WTC11 (cell line): ENCODE measurements at regions not wholly inside any gene's neighbourhood (a gene's known extent, or its start where the extent isn't known, plus 50 kb on each side); places are given as distances from the start of the nearest gene placed in this dataset.
"Not testable (repeated sequence)": the region's sequence is repeated elsewhere in the genome, so short reads cannot be mapped to it uniquely, and the experiment has no call there.

Experiments
- ATAC-seq: fragments of 200-7000 bp; cut with Tn5 transposase; 2 replicates; pipeline ENCODE4 v1.10.0; 2021; ENCODE audit warnings: mild to moderate bottlenecking, moderate library complexity
- CTCF ChIA-PET: fragments of 300-600 bp; sonication (Branson Sonifier 250); formaldehyde crosslinking; loops from one replicate; lab custom pipeline; 2021; ENCODE audit warnings: antibody characterized with exemption; lab: Charles Lee
- POLR2A ChIA-PET: fragments of 350-600 bp; sonication (Branson Sonifier 250); formaldehyde crosslinking; loops from one replicate; lab custom pipeline; 2021; ENCODE audit warnings: antibody characterized with exemption; lab: Charles Lee
- DNase-seq: peaks from one replicate; pipeline ENCODE4 v3.0.0; 2021; ENCODE audit warnings: low spot score
- H3K27ac Mint-ChIP-seq: 2 replicates; pipeline ENCODE4 v1.8.0; 2021; ENCODE audit warnings: mixed read lengths
- H3K27me3 Mint-ChIP-seq: 2 replicates; pipeline ENCODE4 v1.8.0; 2021; ENCODE audit warnings: low read depth, mild to moderate bottlenecking, moderate library complexity, mixed read lengths
- H3K36me3 Mint-ChIP-seq: 2 replicates; pipeline ENCODE4 v1.8.0; 2021; ENCODE audit warnings: mixed read lengths
- H3K4me1 Mint-ChIP-seq: 2 replicates; pipeline ENCODE4 v1.8.0; 2022; ENCODE audit warnings: mixed read lengths
- H3K4me3 Mint-ChIP-seq: 2 replicates; pipeline ENCODE4 v1.8.0; 2021; ENCODE audit warnings: mild to moderate bottlenecking, moderate library complexity, mixed read lengths
- H3K9me3 Mint-ChIP-seq: 2 replicates; pipeline ENCODE4 v1.8.0; 2021; ENCODE audit warnings: mixed read lengths
- ATF3 ChIP-seq: sonication (generic); formaldehyde crosslinking; conservative IDR thresholded peaks from 2 replicates; pipeline ENCODE4 v1.8.1; 2022; ENCODE audit warnings: mild to moderate bottlenecking, missing genetic modification reagents
- CBFB ChIP-seq: sonication (generic); formaldehyde crosslinking; IDR thresholded peaks from 2 replicates; pipeline ENCODE4 v1.8.1; 2022; ENCODE audit warnings: mild to moderate bottlenecking, low read depth, missing genetic modification reagents
- CTCF ChIP-seq: fragments of 200-600 bp; IDR thresholded peaks from 2 replicates; pipeline ENCODE4 v1.8.0; 2022; ENCODE audit warnings: antibody characterized with exemption
- E2F1 ChIP-seq: sonication (generic); formaldehyde crosslinking; IDR thresholded peaks from 2 replicates; pipeline ENCODE4 v1.8.0; 2022; ENCODE audit warnings: mild to moderate bottlenecking, missing genetic modification reagents
- FOXP4 ChIP-seq: sonication (generic); formaldehyde crosslinking; IDR thresholded peaks from 2 replicates; pipeline ENCODE4 v1.8.0; 2022; ENCODE audit warnings: mild to moderate bottlenecking, missing genetic modification reagents
- GRHL2 ChIP-seq: fragments of 250-450 bp; sonication (Bioruptor Pico); IDR thresholded peaks from 2 replicates; pipeline ENCODE4 v1.8.0; 2022; ENCODE audit warnings: mild to moderate bottlenecking, moderate library complexity; ENCODE audit not compliant: insufficient replicate concordance, severe bottlenecking
- GTF2I ChIP-seq: fragments of 250-450 bp; sonication (Bioruptor Pico); conservative IDR thresholded peaks from 2 replicates; pipeline ENCODE4 v1.4.0; 2021; ENCODE audit warnings: mild to moderate bottlenecking
- HMGA2 ChIP-seq: fragments of 250-450 bp; sonication (Bioruptor Pico); IDR thresholded peaks from 2 replicates; pipeline ENCODE4 v1.4.0; 2021; ENCODE audit warnings: mild to moderate bottlenecking, moderate library complexity
- KAT7 ChIP-seq: sonication (generic); formaldehyde crosslinking; IDR thresholded peaks from 2 replicates; pipeline ENCODE4 v1.8.1; 2023; ENCODE audit warnings: missing genetic modification reagents, mild to moderate bottlenecking, borderline replicate concordance
- NFE2L1 ChIP-seq: sonication (generic); formaldehyde crosslinking; IDR thresholded peaks from 2 replicates; pipeline ENCODE4 v1.8.1; 2023; ENCODE audit warnings: missing genetic modification reagents
- NR3C1 ChIP-seq: sonication (generic); formaldehyde crosslinking; conservative IDR thresholded peaks from 2 replicates; pipeline ENCODE4 v1.8.1; 2023; ENCODE audit warnings: low read depth, mild to moderate bottlenecking, missing genetic modification reagents
- SMAD3 ChIP-seq: sonication (generic); formaldehyde crosslinking; IDR thresholded peaks from 2 replicates; pipeline ENCODE4 v1.8.0; 2022; ENCODE audit warnings: missing genetic modification reagents, mild to moderate bottlenecking, borderline replicate concordance
- ZBTB21 ChIP-seq: sonication (generic); formaldehyde crosslinking; IDR thresholded peaks from 2 replicates; pipeline ENCODE4 v1.8.1; 2023; ENCODE audit warnings: mild to moderate bottlenecking, missing genetic modification reagents, borderline replicate concordance
- ZBTB43 ChIP-seq: sonication (generic); formaldehyde crosslinking; IDR thresholded peaks from 2 replicates; pipeline ENCODE4 v1.8.1; 2023; ENCODE audit warnings: mild to moderate bottlenecking, missing genetic modification reagents
- ZMAT4 ChIP-seq: fragments of 250-450 bp; sonication (Bioruptor Pico); IDR thresholded peaks from 2 replicates; pipeline ENCODE4 v1.9.0; 2021; ENCODE audit warnings: mild to moderate bottlenecking
- ZNF396 ChIP-seq: fragments of 250-450 bp; sonication (Bioruptor Pico); IDR thresholded peaks from 2 replicates; pipeline ENCODE4 v1.8.0; 2021; ENCODE audit warnings: mild to moderate bottlenecking, moderate library complexity, borderline replicate concordance
- ZNF425 ChIP-seq: fragments of 250-450 bp; sonication (Bioruptor Pico); conservative IDR thresholded peaks from 2 replicates; pipeline ENCODE4 v1.9.0; 2021; ENCODE audit warnings: mild to moderate bottlenecking

GRCh38 chr16:59634004-59634579 is 900.0 kb upstream of the GOT2 start:
- Mint-ChIP-seq H3K36me3 (peaks cover 14% of the 10 kb centered on the region), H3K4me1 (peaks cover 10% of the 10 kb centered on the region), H3K27ac (no peak overlapping the region), H3K4me3 (no peak overlapping the region), H3K27me3 (no peaks in the 10 kb centered on the region), H3K9me3 (peaks cover 18% of the 10 kb centered on the region)
- DNase-seq (no peak), ATAC-seq (no peak)
- ChIA-PET CTCF (no interaction called here), POLR2A (no interaction called here)
- TF ChIP-seq ATF3 (CRISPR knock-in tag) (no peak), NR3C1 (no peak)

- TF ChIP-seq SMAD3 (CRISPR knock-in tag) (no peak), KAT7 (no peak), CBFB (CRISPR knock-in tag) (no peak), E2F1 (CRISPR knock-in tag) (no peak), CTCF (no peak), ZMAT4 (no peak), FOXP4 (CRISPR knock-in tag) (no peak)
- TF ChIP-seq, all 79 proteins: peak for 0
- no peak overlapping the region for H3K27ac Mint-ChIP-seq
- ATAC-seq (no peak), DNase-seq (no peak)
- H3K9me3 Mint-ChIP-seq, result peaks cover 18% of the 10 kb centered on the region
- CTCF ChIA-PET, result no interaction called here
- POLR2A ChIA-PET, result no interaction called here
- no peak overlapping the region for H3K4me3 Mint-ChIP-seq
- peaks cover 10% of the 10 kb centered on the region for H3K4me1 Mint-ChIP-seq
- peaks cover 14% of the 10 kb centered on the region for H3K36me3 Mint-ChIP-seq
- no peaks in the 10 kb centered on the region for H3K27me3 Mint-ChIP-seq
Measured at GRCh38 chr16:59632276-59632855, 898.2 kb upstream of the GOT2 start.

- peaks cover 38% of the 10 kb centered on the region for H3K36me3 Mint-ChIP-seq
- not testable (repeated sequence) for H3K4me3 Mint-ChIP-seq
Measured at GRCh38 chr16:59624381-59624780, 890.3 kb upstream of the GOT2 start.

GRCh38 chr16:59614466-59615240 is 880.5 kb upstream of the GOT2 start:
- peaks cover 12% of the 10 kb centered on the region; the same call in 1 of the 2 replicates for H3K9me3 Mint-ChIP-seq
- TF ChIP-seq NFE2L1 (CRISPR knock-in tag) (no peak), GTF2I (CRISPR knock-in tag) (no peak), ZBTB43 (no peak), ZBTB21 (CRISPR knock-in tag) (no peak), ZNF425 (CRISPR knock-in tag) (no peak), HMGA2 (CRISPR knock-in tag) (no peak), NR3C1 (no peak), ZNF396 (CRISPR knock-in tag) (no peak), GRHL2 (CRISPR knock-in tag) (no peak)
- TF ChIP-seq, all 79 proteins: peak for 0
- ATAC-seq (no peak), DNase-seq (no peak)
- H3K4me1 Mint-ChIP-seq, result peaks cover 56% of the 10 kb centered on the region
- ChIA-PET CTCF (no interaction called here), POLR2A (no interaction called here)
- 0 out of 2 replicates have a peak, but pooled peaks cover 5% of the 10 kb centered on the region for H3K36me3 Mint-ChIP-seq
- no peak overlapping the region for H3K27ac Mint-ChIP-seq
- no peak overlapping the region for H3K4me3 Mint-ChIP-seq
- peaks cover 69% of the 10 kb centered on the region for H3K27me3 Mint-ChIP-seq

More at GRCh38 chr16:59624381-59624780, 890.3 kb upstream of the GOT2 start:
- H3K9me3 Mint-ChIP-seq, result peaks cover 45% of the 10 kb centered on the region
- CTCF ChIA-PET, H3K27me3 Mint-ChIP-seq, DNase-seq, H3K4me1 Mint-ChIP-seq, H3K27ac Mint-ChIP-seq, ATAC-seq, POLR2A ChIA-PET: not testable (repeated sequence)
